GM12875 (cell line): ENCODE measurements at regions not wholly inside any gene's neighbourhood (a gene's known extent, or its start where the extent isn't known, plus 50 kb on each side); places are given as distances from the start of the nearest gene placed in this dataset.

ENCODE experiments used
- H3K4me3 ChIP-seq: one replicate; pipeline ENCODE4 v1.5.1; 2011; ENCODE audit warnings: low read depth, low read length, control low read depth
- TF ChIP-seq, protein P1 (sequence below): IDR thresholded peaks from 2 replicates; pipeline ENCODE4 v1.5.1; 2011; ENCODE audit warnings: low read depth, mild to moderate bottlenecking, control low read depth, inconsistent platforms, low read length, moderate library complexity, borderline replicate concordance; ENCODE audit not compliant: insufficient read depth

DNA sequence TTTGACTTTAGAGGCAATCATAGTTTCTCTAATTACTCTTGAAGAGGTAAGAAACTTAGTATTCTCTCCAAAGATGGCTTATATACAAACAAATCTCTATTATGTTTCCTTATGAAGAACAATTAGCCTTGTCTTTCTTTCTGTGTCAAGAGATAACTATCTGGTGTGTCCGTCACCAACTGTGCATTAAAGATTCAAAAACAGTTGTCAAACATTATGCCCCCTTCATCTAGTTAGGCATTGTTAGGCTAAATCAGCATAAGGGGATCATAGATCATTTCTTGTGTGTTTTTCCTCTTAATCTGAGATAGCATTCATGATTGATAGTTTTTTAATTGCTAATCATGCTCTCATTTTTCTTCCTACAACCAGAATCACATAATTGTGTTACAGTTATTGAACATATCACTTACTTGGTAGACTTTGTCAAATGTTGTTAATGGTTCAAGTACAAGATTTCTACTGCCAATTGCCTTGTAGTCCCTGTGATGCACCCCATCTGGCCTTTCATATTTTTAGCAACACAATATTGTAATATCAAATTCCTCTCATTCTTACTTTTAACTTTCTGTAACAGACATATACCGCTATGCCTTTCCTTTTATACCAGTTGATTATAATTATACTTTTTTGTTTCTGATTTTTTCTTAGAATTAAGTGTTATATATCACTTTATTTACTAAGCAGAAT lies 612.7 kb downstream of the SLITRK6 start:
- TF ChIP-seq, protein P1, sequence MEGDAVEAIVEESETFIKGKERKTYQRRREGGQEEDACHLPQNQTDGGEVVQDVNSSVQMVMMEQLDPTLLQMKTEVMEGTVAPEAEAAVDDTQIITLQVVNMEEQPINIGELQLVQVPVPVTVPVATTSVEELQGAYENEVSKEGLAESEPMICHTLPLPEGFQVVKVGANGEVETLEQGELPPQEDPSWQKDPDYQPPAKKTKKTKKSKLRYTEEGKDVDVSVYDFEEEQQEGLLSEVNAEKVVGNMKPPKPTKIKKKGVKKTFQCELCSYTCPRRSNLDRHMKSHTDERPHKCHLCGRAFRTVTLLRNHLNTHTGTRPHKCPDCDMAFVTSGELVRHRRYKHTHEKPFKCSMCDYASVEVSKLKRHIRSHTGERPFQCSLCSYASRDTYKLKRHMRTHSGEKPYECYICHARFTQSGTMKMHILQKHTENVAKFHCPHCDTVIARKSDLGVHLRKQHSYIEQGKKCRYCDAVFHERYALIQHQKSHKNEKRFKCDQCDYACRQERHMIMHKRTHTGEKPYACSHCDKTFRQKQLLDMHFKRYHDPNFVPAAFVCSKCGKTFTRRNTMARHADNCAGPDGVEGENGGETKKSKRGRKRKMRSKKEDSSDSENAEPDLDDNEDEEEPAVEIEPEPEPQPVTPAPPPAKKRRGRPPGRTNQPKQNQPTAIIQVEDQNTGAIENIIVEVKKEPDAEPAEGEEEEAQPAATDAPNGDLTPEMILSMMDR: no peak
- no peak overlapping the region for H3K4me3 ChIP-seq

GRCh38 chr13:85174291-85174690 lies 624.9 kb downstream of the SLITRK6 start:
- TF ChIP-seq, protein P1: no peak

GRCh38 chr13:85170372-85170771 lies 628.8 kb downstream of the SLITRK6 start:
- no peak overlapping the region for H3K4me3 ChIP-seq
- TF ChIP-seq, protein P1: no peak

More at GRCh38 chr13:85174291-85174690, 624.9 kb downstream of the SLITRK6 start:
- no peak overlapping the region for H3K4me3 ChIP-seq

DNA sequence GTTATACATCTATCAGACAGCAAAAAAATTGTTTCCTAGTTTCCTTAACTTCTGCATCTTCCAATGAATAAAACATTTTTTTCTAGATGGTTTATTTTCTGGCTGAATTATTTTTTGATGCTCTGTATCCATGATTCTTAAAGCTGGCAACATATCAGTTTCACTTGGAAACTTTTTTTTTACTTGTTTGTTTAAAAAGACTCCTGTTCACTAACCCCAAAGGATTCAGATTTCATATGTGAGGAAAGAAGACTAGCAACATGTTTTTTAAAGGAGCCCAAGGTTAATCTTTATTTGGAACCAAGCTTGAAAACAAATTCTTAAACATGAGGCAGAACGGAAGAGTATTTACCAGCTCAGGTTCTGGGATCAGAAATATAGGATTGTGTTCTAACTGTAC lies 632.3 kb downstream of the SLITRK6 start:
- TF ChIP-seq, protein P1: no peak
- H3K4me3 ChIP-seq: no peak overlapping the region

- H3K4me3 ChIP-seq: no peak overlapping the region
- TF ChIP-seq, protein P1: no peak
Measured at GRCh38 chr13:85163063-85163462, 636.2 kb downstream of the SLITRK6 start.

- H3K4me3 ChIP-seq: no peak overlapping the region
- TF ChIP-seq, protein P1: no peak
Measured at GRCh38 chr13:85148009-85148408, 651.2 kb downstream of the SLITRK6 start.

- TF ChIP-seq, protein P1: no peak
- no peak overlapping the region for H3K4me3 ChIP-seq
Measured at GRCh38 chr13:85142351-85142927, 656.8 kb downstream of the SLITRK6 start.
